ENCODE measurements at regions not wholly inside any gene's neighbourhood (a gene's known extent, or its start where the extent isn't known, plus 50 kb on each side); places are given as distances from the start of the nearest gene placed in this dataset.
"Not testable (repeated sequence)": the region's sequence is repeated elsewhere in the genome, so short reads cannot be mapped to it uniquely, and the experiment has no call there.

DNA sequence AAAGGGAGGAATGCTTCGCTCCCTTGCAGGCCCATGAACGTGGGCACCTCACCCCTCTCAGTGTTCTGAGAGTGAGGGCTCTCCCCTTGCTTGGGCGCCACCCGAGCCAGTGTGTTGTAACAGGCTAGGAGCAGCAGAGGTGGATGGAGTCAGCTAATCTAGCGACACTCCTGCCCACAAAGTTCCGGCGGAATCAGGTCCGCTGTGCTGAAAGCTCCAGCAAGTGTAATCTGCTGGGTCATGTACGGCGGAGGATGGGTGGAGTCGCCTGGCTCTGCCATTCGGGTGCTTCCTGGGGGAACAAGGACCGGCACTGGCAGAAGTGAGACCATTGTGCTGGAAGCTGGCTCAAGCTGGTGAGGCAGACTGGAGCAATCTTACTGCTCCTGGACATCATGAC, 1310.1 kb downstream of the EPHA7 start:
- TF ChIP-seq, protein P1, sequence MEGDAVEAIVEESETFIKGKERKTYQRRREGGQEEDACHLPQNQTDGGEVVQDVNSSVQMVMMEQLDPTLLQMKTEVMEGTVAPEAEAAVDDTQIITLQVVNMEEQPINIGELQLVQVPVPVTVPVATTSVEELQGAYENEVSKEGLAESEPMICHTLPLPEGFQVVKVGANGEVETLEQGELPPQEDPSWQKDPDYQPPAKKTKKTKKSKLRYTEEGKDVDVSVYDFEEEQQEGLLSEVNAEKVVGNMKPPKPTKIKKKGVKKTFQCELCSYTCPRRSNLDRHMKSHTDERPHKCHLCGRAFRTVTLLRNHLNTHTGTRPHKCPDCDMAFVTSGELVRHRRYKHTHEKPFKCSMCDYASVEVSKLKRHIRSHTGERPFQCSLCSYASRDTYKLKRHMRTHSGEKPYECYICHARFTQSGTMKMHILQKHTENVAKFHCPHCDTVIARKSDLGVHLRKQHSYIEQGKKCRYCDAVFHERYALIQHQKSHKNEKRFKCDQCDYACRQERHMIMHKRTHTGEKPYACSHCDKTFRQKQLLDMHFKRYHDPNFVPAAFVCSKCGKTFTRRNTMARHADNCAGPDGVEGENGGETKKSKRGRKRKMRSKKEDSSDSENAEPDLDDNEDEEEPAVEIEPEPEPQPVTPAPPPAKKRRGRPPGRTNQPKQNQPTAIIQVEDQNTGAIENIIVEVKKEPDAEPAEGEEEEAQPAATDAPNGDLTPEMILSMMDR (IDR thresholded peaks at IDR 0.05; ENCODE audit: borderline replicate concordance, control extremely low read depth, extremely low read depth, insufficient read depth, missing control alignments), result no peak
- DNase-seq (ENCODE audit: low spot score), result no peak
- in situ Hi-C loops (cut with MboI; ENCODE audit: low sequenced_read_pairs, unreplicated experiment), result loop anchor here (25.0 kb wide), 1 partner anchor 678 kb away; no protein-coding TSS in a partner anchor

DNA sequence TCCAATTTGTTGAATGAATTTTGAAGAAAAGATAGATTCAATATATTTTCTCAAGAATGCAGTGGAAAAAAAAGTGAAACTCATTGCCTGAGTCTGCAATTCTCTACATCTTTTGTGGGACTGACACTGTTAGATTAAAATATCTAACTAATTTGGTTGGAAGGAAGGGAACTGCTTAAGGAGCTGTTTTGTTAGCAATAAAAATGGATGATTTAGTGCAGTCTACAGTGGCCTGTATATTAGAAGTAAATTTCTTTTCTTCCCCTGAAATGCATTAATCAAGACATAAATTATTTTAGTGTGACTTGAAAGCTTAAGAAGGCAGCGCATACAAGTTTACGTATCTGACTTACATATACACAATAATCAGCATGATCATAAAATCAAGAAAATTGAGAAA, 1332.6 kb downstream of the EPHA7 start:
- no peak for DNase-seq (ENCODE audit: low spot score)
- TF ChIP-seq, protein P1 (IDR thresholded peaks at IDR 0.05; ENCODE audit: borderline replicate concordance, control extremely low read depth, extremely low read depth, insufficient read depth, missing control alignments), result no peak
- in situ Hi-C loops (cut with MboI; ENCODE audit: low sequenced_read_pairs, unreplicated experiment), result no loop called here

DNA sequence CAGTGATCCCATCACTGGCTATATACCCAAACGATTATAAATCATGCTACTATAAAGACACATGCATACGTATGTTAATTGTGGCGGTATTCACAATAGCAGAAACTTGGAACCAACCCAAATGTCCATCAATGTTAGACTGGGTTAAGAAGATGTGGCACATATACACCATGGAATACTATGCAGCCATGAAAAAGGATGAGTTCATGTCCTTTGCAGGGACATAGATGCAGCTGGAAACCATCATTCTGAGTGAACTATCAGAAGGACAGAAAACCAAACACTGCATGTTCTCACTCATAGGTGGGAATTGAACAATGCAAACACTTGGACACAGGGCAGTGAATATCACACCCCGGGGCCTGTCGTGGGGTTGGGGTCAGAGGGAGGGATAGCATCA, 1335.4 kb downstream of the EPHA7 start:
- DNase-seq (ENCODE audit: low spot score); in situ Hi-C loops (cut with MboI; ENCODE audit: low sequenced_read_pairs, unreplicated experiment): not testable (repeated sequence)

DNA sequence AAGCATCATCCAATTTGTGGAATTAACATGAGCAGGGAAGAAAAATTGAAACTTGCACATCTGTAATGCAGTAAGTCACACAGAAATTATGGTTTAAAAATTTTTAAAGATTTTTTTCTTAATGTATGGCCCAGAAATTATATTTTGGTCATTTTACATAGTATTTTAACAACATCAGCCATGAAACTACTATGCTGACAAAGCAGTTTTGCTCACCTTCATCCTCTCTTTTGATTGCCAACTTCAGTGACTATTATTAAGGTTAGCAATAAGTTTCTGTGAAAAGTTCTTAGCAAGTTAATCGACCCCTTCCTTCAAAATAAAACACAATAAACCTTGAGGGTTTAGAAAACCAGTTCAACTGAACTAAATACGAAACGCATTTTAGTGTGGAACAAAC, 1347.0 kb downstream of the EPHA7 start:
- no peak for DNase-seq (ENCODE audit: low spot score)
- in situ Hi-C loops (cut with MboI; ENCODE audit: low sequenced_read_pairs, unreplicated experiment), result no loop called here
- TF ChIP-seq, protein P1 (IDR thresholded peaks at IDR 0.05; ENCODE audit: borderline replicate concordance, control extremely low read depth, extremely low read depth, insufficient read depth, missing control alignments), result no peak

DNA sequence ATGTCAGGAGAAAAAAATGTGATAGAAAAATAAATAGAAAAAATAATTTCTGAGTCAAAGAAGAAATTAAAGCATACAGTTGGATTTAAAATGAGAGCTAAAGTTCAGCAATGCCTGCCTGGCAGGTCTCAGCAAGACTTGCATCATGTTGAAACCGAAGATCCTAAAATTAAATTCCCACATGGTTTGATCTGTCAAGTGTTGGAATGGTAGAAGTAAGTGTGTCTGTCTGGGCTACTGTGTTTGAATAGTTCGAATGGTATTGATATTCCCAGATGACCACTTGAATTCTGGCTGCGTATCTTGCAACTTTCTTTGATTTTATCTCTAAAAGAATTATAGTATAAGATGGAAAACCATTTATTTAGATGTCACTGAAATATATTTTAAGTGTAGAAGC, 1349.6 kb downstream of the EPHA7 start:
- in situ Hi-C loops (cut with MboI; ENCODE audit: low sequenced_read_pairs, unreplicated experiment), result no loop called here
- no peak for DNase-seq (ENCODE audit: low spot score)
- TF ChIP-seq, protein P1 (IDR thresholded peaks at IDR 0.05; ENCODE audit: borderline replicate concordance, control extremely low read depth, extremely low read depth, insufficient read depth, missing control alignments), result no peak

DNA sequence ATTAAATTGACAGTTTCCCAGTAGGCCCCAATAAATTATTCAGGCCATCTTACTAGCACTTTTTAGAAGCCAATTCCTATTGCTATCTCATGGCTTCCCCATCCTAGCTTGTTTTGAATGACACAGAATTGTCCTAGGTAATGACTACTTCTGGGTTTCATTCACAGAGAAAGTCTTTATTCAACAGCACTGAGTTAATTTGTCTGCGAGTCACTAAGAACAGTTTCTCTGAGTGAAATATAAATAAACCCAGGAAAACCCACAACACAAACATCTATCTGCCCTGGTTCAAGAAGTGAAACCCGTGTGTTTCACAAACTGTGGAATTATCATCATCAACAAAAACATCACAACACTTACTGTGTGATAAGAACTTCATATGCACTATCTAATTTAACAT, 1366.8 kb downstream of the EPHA7 start:
- DNase-seq (ENCODE audit: low spot score), result no peak
- TF ChIP-seq, protein P1 (IDR thresholded peaks at IDR 0.05; ENCODE audit: borderline replicate concordance, control extremely low read depth, extremely low read depth, insufficient read depth, missing control alignments), result no peak
- in situ Hi-C loops (cut with MboI; ENCODE audit: low sequenced_read_pairs, unreplicated experiment), result no loop called here

DNA sequence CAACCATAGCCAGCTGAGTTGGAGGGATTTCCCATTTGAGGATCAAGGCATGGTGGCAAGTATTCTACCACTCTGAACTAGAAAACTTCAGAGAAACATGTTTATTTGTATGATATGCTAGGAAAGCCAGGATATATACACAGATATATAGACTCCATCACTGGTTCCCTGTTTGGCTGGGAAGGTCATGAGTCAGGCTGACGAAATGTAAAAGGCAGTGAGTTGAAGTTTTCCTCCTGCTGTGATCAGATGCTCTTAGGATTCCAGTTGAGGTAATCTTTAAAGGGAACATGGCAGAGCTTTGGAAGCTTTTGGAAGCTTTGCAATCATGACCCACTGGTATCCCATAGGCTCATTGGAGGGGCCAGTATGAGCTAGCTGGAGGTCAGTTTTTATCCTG, 1369.1 kb downstream of the EPHA7 start:
- TF ChIP-seq, protein P1 (IDR thresholded peaks at IDR 0.05; ENCODE audit: borderline replicate concordance, control extremely low read depth, extremely low read depth, insufficient read depth, missing control alignments), result no peak
- DNase-seq (ENCODE audit: low spot score), result no peak
- in situ Hi-C loops (cut with MboI; ENCODE audit: low sequenced_read_pairs, unreplicated experiment), result no loop called here

Data from GM13976 (cell line).